IMR-90 (cell line): ENCODE measurements at regions not wholly inside any gene's neighbourhood (a gene's known extent, or its start where the extent isn't known, plus 50 kb on each side); places are given as distances from the start of the nearest gene placed in this dataset.

ENCODE experiments used
- CEBPB ChIP-seq: IDR thresholded peaks from 2 replicates; pipeline ENCODE4 v1.6.1; 2012; ENCODE audit warnings: low read depth, low read length, improper control_type of control experiment
- CHD1 ChIP-seq: IDR thresholded peaks from 2 replicates; pipeline ENCODE4 v1.6.1; 2012; ENCODE audit warnings: low read depth, low read length, improper control_type of control experiment
- CTCF ChIP-seq: conservative IDR thresholded peaks from 2 replicates; pipeline ENCODE4 v1.5.1; 2012; ENCODE audit warnings: mild to moderate bottlenecking, low read depth, low read length, improper control_type of control experiment
- FOS ChIP-seq: fragments of 150-350 bp; IDR thresholded peaks from 2 replicates; pipeline ENCODE4 v1.6.1; 2016; ENCODE audit warnings: low read depth, low read length
- MAZ ChIP-seq: IDR thresholded peaks from 2 replicates; pipeline ENCODE4 v1.6.1; 2012; ENCODE audit warnings: low read depth, mild to moderate bottlenecking, low read length, improper control_type of control experiment, moderate library complexity, borderline replicate concordance
- MXI1 ChIP-seq: IDR thresholded peaks from 2 replicates; pipeline ENCODE4 v1.6.1; 2012; ENCODE audit warnings: low read depth, mild to moderate bottlenecking, low read length, moderate library complexity, borderline replicate concordance
- POLR2A ChIP-seq: IDR thresholded peaks from 2 replicates; pipeline ENCODE4 v1.6.1; 2012; ENCODE audit warnings: mild to moderate bottlenecking, low read depth, low read length
- RAD21 ChIP-seq: IDR thresholded peaks from 2 replicates; pipeline ENCODE4 v1.6.1; 2012; ENCODE audit warnings: low read length, improper control_type of control experiment
- SMC3 ChIP-seq: fragments of 150-350 bp; IDR thresholded peaks from 2 replicates; pipeline ENCODE4 v1.6.1; 2016; ENCODE audit warnings: low read depth, mild to moderate bottlenecking, antibody characterized with exemption, low read length, moderate library complexity

- TF ChIP-seq CTCF, result no peak
- no peak for TF ChIP-seq POLR2A
- TF ChIP-seq MXI1, result no peak
- no peak for TF ChIP-seq SMC3
- TF ChIP-seq RAD21, result no peak
- TF ChIP-seq CHD1, result no peak
- no peak for TF ChIP-seq FOS
- no peak for TF ChIP-seq CEBPB
- no peak for TF ChIP-seq MAZ
These were observed 298.5 kb upstream of the KIF2A start for GRCh38 chr5:62007457-62007856.
